Hepatocyte (in vitro differentiated cells): ENCODE measurements at regions not wholly inside any gene's neighbourhood (a gene's known extent, or its start where the extent isn't known, plus 50 kb on each side); places are given as distances from the start of the nearest gene placed in this dataset.

ENCODE experiments used
- DNase-seq: peaks from one replicate; pipeline ENCODE4 v3.0.0-alpha.2; 2016; ENCODE audit warnings: low spot score
- H2AFZ ChIP-seq: fragments of 200-600 bp; sonication (generic); 2 replicates; pipeline ENCODE4 v1.6.0; 2016; ENCODE audit warnings: antibody characterized with exemption, mild to moderate bottlenecking
- H3K27ac ChIP-seq: fragments of 200-600 bp; sonication (generic); 2 replicates; pipeline ENCODE4 v1.5.1; 2016; ENCODE audit warnings: mild to moderate bottlenecking
- H3K27me3 ChIP-seq: fragments of 200-600 bp; sonication (generic); 2 replicates; pipeline ENCODE4 v1.6.1; 2016
- H3K36me3 ChIP-seq: fragments of 200-600 bp; sonication (generic); replicated peaks from 2 replicates; pipeline ENCODE4 v1.5.1; 2016; ENCODE audit warnings: low read depth; ENCODE audit not compliant: insufficient read depth
- H3K4me1 ChIP-seq: fragments of 200-600 bp; sonication (generic); 2 replicates; pipeline ENCODE4 v1.5.1; 2016; ENCODE audit warnings: mild to moderate bottlenecking, moderate library complexity; ENCODE audit not compliant: insufficient read depth
- H3K4me2 ChIP-seq: fragments of 200-600 bp; sonication (generic); 2 replicates; pipeline ENCODE4 v1.6.0; 2016
- H3K4me3 ChIP-seq: fragments of 200-600 bp; sonication (generic); 2 replicates; pipeline ENCODE4 v1.5.1; 2016; ENCODE audit warnings: mild to moderate bottlenecking
- H3K79me2 ChIP-seq: fragments of 200-600 bp; sonication (generic); 2 replicates; pipeline ENCODE4 v1.6.0; 2017; ENCODE audit warnings: mild to moderate bottlenecking
- H3K9me2 ChIP-seq: fragments of 200-600 bp; sonication (generic); replicated peaks from 2 replicates; pipeline ENCODE4 v1.6.0; 2017; ENCODE audit warnings: mild to moderate bottlenecking; ENCODE audit not compliant: insufficient read depth
- H3K9me3 ChIP-seq: fragments of 200-600 bp; sonication (generic); 2 replicates; pipeline ENCODE4 v1.5.1; 2016; ENCODE audit warnings: low read depth, mild to moderate bottlenecking
- H4K20me1 ChIP-seq: fragments of 200-600 bp; sonication (generic); 2 replicates; pipeline ENCODE4 v1.6.0; 2016; ENCODE audit warnings: mild to moderate bottlenecking; ENCODE audit not compliant: insufficient read depth, poor library complexity, severe bottlenecking
- EZH2 ChIP-seq: fragments of 200-600 bp; sonication (generic); IDR thresholded peaks from 2 replicates; pipeline ENCODE4 v1.6.1; 2016; ENCODE audit warnings: antibody characterized with exemption, mild to moderate bottlenecking, borderline replicate concordance
- EZH2phosphoT487 ChIP-seq: fragments of 200-600 bp; sonication (generic); IDR thresholded peaks from one replicate; pipeline ENCODE4 v1.6.1; 2018; ENCODE audit warnings: antibody characterized with exemption, mild to moderate bottlenecking, low read depth, moderate library complexity; ENCODE audit not compliant: unreplicated experiment, severe bottlenecking
- WGBS: methylation state at CpG from one replicate; pipeline ENCODE4 v1.1.6; 2016; ENCODE audit warnings: low lambda C conversion rate; ENCODE audit errors: missing lambda C conversion rate; 5-methylcytosine and 5-hydroxymethylcytosine counted together
- TF ChIP-seq, protein P1 (sequence below): fragments of 200-600 bp; sonication (generic); IDR thresholded peaks from 2 replicates; pipeline ENCODE4 v1.5.1; 2016; ENCODE audit warnings: antibody characterized with exemption, mild to moderate bottlenecking; ENCODE audit not compliant: poor library complexity

- Histone ChIP-seq H3K9me2 (no peaks in the 10 kb centered on the region), H4K20me1 (no peaks in the 10 kb centered on the region), H3K4me2 (no peak overlapping the region), H3K27me3 (no peaks in the 10 kb centered on the region), H3K79me2 (no peaks in the 10 kb centered on the region), H3K36me3 (no peaks in the 10 kb centered on the region), H3K4me1 (no peaks in the 10 kb centered on the region), H3K27ac (no peak overlapping the region), H3K4me3 (no peak overlapping the region), H2AFZ (no peak overlapping the region), H3K9me3 (no peaks in the 10 kb centered on the region)
- DNase-seq = no peak
- TF ChIP-seq, protein P1, sequence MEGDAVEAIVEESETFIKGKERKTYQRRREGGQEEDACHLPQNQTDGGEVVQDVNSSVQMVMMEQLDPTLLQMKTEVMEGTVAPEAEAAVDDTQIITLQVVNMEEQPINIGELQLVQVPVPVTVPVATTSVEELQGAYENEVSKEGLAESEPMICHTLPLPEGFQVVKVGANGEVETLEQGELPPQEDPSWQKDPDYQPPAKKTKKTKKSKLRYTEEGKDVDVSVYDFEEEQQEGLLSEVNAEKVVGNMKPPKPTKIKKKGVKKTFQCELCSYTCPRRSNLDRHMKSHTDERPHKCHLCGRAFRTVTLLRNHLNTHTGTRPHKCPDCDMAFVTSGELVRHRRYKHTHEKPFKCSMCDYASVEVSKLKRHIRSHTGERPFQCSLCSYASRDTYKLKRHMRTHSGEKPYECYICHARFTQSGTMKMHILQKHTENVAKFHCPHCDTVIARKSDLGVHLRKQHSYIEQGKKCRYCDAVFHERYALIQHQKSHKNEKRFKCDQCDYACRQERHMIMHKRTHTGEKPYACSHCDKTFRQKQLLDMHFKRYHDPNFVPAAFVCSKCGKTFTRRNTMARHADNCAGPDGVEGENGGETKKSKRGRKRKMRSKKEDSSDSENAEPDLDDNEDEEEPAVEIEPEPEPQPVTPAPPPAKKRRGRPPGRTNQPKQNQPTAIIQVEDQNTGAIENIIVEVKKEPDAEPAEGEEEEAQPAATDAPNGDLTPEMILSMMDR = no peak
- TF ChIP-seq EZH2phosphoT487 = no peak
- TF ChIP-seq EZH2 = no peak
- 74% methylated on average over 5 of the region's 5 CpGs for WGBS
Observed at GRCh38 chr7:42351316-42351935, 114.4 kb upstream of the GLI3 start.

- Histone ChIP-seq H3K4me1 (no peaks in the 10 kb centered on the region), H3K4me2 (no peak overlapping the region), H4K20me1 (no peaks in the 10 kb centered on the region), H3K9me2 (no peaks in the 10 kb centered on the region), H3K79me2 (no peaks in the 10 kb centered on the region), H3K27ac (no peak overlapping the region), H3K9me3 (no peaks in the 10 kb centered on the region), H3K4me3 (no peak overlapping the region), H3K27me3 (no peaks in the 10 kb centered on the region), H2AFZ (no peak overlapping the region), H3K36me3 (no peaks in the 10 kb centered on the region)
- DNase-seq = no peak
- WGBS = 79% methylated on average over 2 of the region's 2 CpGs
- TF ChIP-seq, protein P1 = no peak
- TF ChIP-seq EZH2phosphoT487 (no peak), EZH2 (no peak)
Observed at GRCh38 chr7:42350801-42351200, 113.8 kb upstream of the GLI3 start.

GRCh38 chr7:42348631-42349030 lies 111.6 kb upstream of the GLI3 start:
- Histone ChIP-seq H3K4me2 (no peak overlapping the region), H3K9me2 (no peaks in the 10 kb centered on the region), H2AFZ (no peak overlapping the region), H3K27me3 (no peaks in the 10 kb centered on the region), H3K79me2 (no peaks in the 10 kb centered on the region), H3K36me3 (no peaks in the 10 kb centered on the region), H3K9me3 (no peaks in the 10 kb centered on the region), H4K20me1 (no peaks in the 10 kb centered on the region), H3K4me1 (no peaks in the 10 kb centered on the region), H3K27ac (no peak overlapping the region), H3K4me3 (no peak overlapping the region)
- DNase-seq = no peak
- 67% methylated on average over 3 of the region's 3 CpGs for WGBS
- no peak for TF ChIP-seq EZH2phosphoT487

- Histone ChIP-seq H2AFZ (no peak overlapping the region), H3K4me2 (no peak overlapping the region), H3K9me3 (no peaks in the 10 kb centered on the region), H3K9me2 (no peaks in the 10 kb centered on the region), H3K27ac (no peak overlapping the region), H3K4me1 (no peaks in the 10 kb centered on the region), H3K79me2 (no peaks in the 10 kb centered on the region), H3K4me3 (no peak overlapping the region), H3K27me3 (no peaks in the 10 kb centered on the region), H4K20me1 (no peaks in the 10 kb centered on the region), H3K36me3 (no peaks in the 10 kb centered on the region)
- TF ChIP-seq, protein P1 = no peak
- TF ChIP-seq EZH2phosphoT487 (no peak), EZH2 (no peak)
- DNase-seq = no peak
- WGBS = 78% methylated on average over 1 of the region's 1 CpG
Observed at GRCh38 chr7:42348071-42348470, 111.1 kb upstream of the GLI3 start.
